Fibroblast of lung (primary cell): ENCODE measurements at regions not wholly inside any gene's neighbourhood (a gene's known extent, or its start where the extent isn't known, plus 50 kb on each side); places are given as distances from the start of the nearest gene placed in this dataset.

Experiments used
- CTCF ChIP-seq, 2 donors: IDR thresholded peaks in 1 of 2; conservative IDR thresholded peaks in 1 of 2; 1 replicate in 1 of 2; 2 replicates in 1 of 2; pipeline ENCODE4 v1.5.1; 2011 to 2012; ENCODE audit warnings: low read length in 2 of 2, control low read depth in 1 of 2, inconsistent platforms in 1 of 2, low read depth in 1 of 2, mild to moderate bottlenecking in 1 of 2
- EZH2 ChIP-seq: IDR thresholded peaks from 2 replicates; pipeline ENCODE4 v1.5.1; 2012; ENCODE audit warnings: low read length, control low read depth, mild to moderate bottlenecking; ENCODE audit errors: missing control alignments

GRCh38 chr5:2012885-2013284 is 130.2 kb upstream of the IRX4 start:
- TF ChIP-seq EZH2 (no peak), CTCF (conservative IDR thresholded peaks at IDR 0.05 in 1 of 2, IDR thresholded peaks at IDR 0.05 in 1 of 2; ENCODE audit: low read depth in 1 of 2, low read length in 2 of 2) (no peak)
